NT2/D1 (cell line): ENCODE measurements at regions not wholly inside any gene's neighbourhood (a gene's known extent, or its start where the extent isn't known, plus 50 kb on each side); places are given as distances from the start of the nearest gene placed in this dataset.

Source experiments
- YY1 ChIP-seq: IDR thresholded peaks from 2 replicates; pipeline ENCODE4 v1.6.1; 2011; ENCODE audit not compliant: insufficient read length, insufficient read depth
- ZNF274 ChIP-seq: IDR thresholded peaks from 2 replicates; pipeline ENCODE4 v1.6.1; 2011; ENCODE audit warnings: mild to moderate bottlenecking, low read depth, low read length

DNA sequence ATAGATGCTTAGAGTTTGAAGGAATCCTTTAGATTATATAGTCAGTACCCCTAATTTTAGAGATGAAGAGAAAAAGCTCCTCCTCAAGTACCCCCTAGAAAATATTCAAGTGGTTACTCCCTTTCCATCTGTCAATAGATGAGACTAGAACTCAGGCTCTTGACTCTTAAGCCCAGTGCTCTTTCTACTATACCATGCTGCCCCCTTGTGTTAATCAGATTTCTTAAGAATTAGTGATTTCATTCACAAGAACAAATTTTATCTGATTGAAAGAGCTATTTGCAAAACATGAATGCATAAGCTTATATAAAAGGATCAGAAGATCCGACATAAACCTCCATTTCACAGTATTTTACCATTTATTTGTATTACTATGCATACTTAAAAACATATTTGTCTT lies 179.3 kb downstream of the TFEC start:
- TF ChIP-seq YY1 = no peak
- TF ChIP-seq ZNF274 = no peak
